ENCODE measurements at regions not wholly inside any gene's neighbourhood (a gene's known extent, or its start where the extent isn't known, plus 50 kb on each side); places are given as distances from the start of the nearest gene placed in this dataset.

DNA sequence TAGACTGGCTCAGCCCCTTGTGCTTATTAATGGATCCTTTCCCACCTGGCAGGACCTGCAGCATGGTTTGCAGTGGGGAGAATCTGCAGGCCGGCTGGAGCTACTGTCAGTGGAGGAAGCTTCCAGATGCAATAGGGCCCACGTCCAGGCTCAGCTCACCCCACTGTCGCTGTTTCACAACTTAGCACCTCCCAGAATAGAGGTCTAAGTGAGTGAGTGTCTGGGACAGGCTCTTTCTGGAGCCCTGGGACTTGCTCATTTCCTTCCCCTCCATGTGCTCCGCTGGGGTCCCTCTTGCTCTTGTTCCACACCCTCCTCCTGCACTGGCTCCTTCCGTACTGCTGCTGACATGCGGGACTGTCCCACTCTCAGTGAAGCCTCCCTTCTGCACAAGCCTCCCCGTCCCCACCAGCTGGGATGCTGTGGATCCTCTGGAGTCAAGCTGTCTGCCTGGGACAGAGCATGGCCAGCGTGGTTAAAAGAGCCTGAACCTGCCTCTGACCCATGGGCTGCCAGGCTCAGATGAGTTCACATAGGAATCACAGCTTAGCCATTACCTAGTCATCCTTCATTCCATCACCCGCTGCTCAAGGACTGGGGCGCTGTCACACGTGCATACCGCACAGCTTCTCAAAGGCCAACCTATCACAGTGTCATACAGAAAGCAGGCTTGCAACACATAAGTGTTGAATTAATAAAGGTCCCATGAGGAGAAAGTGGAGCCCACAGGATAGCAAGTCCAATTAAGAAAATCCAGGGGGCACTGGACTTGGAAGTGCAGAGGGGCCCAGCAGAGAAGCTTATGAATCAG is 135.9 kb downstream of the ACKR3 start:
- WGBS, 5 donors, result 82 to 91% (median 87%) methylated on average over 11 to 12 of the region's 12 CpGs

DNA sequence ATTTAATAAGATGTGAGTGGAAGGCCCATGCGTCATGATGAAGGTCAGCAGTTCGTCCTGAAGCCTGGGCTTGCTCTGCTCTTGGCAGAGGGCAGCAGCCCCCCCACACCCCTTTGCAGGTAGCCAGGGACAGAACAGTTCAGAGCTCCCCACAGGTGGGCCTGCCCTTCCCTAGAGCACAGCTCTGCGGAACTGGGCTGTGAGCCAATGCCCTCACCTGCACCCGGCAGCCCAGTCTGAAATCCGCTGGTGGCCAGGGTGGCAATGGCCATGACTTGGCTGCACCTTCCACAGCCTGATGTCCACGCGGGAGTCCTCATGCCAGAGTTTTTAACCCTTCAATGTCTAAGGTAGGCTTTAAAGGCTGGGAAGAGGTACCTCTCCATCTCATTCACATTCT is 136.7 kb downstream of the ACKR3 start:
- TF ChIP-seq POLR2AphosphoS5 (IDR thresholded peaks at IDR 0.05), result no peak
- TF ChIP-seq, protein P1, sequence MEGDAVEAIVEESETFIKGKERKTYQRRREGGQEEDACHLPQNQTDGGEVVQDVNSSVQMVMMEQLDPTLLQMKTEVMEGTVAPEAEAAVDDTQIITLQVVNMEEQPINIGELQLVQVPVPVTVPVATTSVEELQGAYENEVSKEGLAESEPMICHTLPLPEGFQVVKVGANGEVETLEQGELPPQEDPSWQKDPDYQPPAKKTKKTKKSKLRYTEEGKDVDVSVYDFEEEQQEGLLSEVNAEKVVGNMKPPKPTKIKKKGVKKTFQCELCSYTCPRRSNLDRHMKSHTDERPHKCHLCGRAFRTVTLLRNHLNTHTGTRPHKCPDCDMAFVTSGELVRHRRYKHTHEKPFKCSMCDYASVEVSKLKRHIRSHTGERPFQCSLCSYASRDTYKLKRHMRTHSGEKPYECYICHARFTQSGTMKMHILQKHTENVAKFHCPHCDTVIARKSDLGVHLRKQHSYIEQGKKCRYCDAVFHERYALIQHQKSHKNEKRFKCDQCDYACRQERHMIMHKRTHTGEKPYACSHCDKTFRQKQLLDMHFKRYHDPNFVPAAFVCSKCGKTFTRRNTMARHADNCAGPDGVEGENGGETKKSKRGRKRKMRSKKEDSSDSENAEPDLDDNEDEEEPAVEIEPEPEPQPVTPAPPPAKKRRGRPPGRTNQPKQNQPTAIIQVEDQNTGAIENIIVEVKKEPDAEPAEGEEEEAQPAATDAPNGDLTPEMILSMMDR (IDR thresholded peaks at IDR 0.05), result no peak
- TF ChIP-seq POLR2A (IDR thresholded peaks at IDR 0.05), result no peak
- no peak for TF ChIP-seq EP300 (IDR thresholded peaks at IDR 0.05)
- peak in 1 of 2 donors; percentile 70 for DNase-seq
- 32 to 72% (median 40%) methylated on average over 4 to 7 of the region's 7 CpGs for WGBS, 5 donors
- no peak overlapping the region for H3K27ac ChIP-seq
- H3K27me3 ChIP-seq, result no peaks in the 10 kb centered on the region
- intact Hi-C loops (cut with DNase I; ENCODE audit: low total_unique reads), result no loop called here
- no peak overlapping the region for H3K4me3 ChIP-seq
- H3K36me3 ChIP-seq, result no peaks in the 10 kb centered on the region
- peaks cover 0 to 30% (median 7%) of the 10 kb centered on the region in 4 donors for H3K4me1 ChIP-seq
- H3K9me3 ChIP-seq, result no peaks in the 10 kb centered on the region

More for the DNA sequence above, 135.9 kb downstream of the ACKR3 start:
- Histone ChIP-seq H3K9me3 (no peaks in the 10 kb centered on the region), H3K27ac (no peak overlapping the region), H3K27me3 (no peaks in the 10 kb centered on the region), H3K4me1 (peaks cover 0 to 30% (median 7%) of the 10 kb centered on the region in 4 donors), H3K4me3 (no peak overlapping the region), H3K36me3 (no peaks in the 10 kb centered on the region)
- TF ChIP-seq, protein P1 (IDR thresholded peaks at IDR 0.05), result no peak
- TF ChIP-seq EP300 (IDR thresholded peaks at IDR 0.05) (no peak), POLR2AphosphoS5 (IDR thresholded peaks at IDR 0.05) (no peak), POLR2A (IDR thresholded peaks at IDR 0.05) (no peak)
- no peak for DNase-seq
- intact Hi-C loops (cut with DNase I; ENCODE audit: low total_unique reads), result no loop called here

DNA sequence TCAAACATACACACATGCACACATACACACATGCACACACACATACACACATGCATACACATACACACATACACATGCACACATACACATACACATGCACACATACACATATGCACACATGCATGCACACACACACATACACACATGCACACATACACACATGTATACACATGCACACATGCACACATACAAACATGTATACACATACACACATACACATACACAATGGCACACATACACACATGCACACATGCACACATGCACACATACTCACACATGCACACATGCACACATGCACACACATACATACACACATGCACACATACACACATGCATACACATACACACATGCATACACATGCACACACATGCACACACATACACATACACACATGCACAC is 137.2 kb downstream of the ACKR3 start:
- peaks cover 0 to 30% (median 7%) of the 10 kb centered on the region in 4 donors for H3K4me1 ChIP-seq
- intact Hi-C loops (cut with DNase I; ENCODE audit: low total_unique reads), result no loop called here
- no peak overlapping the region for H3K4me3 ChIP-seq
- H3K27me3 ChIP-seq, result no peaks in the 10 kb centered on the region
- H3K36me3 ChIP-seq, result no peaks in the 10 kb centered on the region
- H3K27ac ChIP-seq, result no peak overlapping the region
- no peaks in the 10 kb centered on the region for H3K9me3 ChIP-seq
- TF ChIP-seq POLR2A (IDR thresholded peaks at IDR 0.05), result no peak
- TF ChIP-seq EP300 (IDR thresholded peaks at IDR 0.05), result no peak
- no peak for TF ChIP-seq POLR2AphosphoS5 (IDR thresholded peaks at IDR 0.05)
- TF ChIP-seq, protein P1 (IDR thresholded peaks at IDR 0.05), result no peak
- no peak for DNase-seq

DNA sequence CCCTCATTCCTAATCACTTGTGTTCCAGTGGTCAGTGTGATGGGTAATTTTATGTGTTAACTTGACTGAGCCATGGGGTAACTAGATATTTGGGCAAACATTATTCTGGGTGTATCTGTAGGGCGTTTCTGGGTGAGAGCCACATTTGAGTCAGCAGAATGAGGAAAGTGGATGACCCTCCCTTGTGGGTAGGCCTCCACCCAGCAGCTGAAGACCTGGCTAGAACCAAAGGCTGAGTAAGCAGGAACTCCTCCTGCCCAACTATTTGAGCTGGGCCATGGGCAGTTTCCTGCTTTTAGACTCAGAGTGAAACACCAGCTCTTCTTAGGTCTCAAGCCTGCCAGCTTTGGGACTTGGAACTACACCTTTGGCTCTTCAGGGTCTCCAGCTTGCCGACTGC is 141.8 kb downstream of the ACKR3 start:
- Histone ChIP-seq H3K4me1 (peaks cover 0 to 31% (median 7%) of the 10 kb centered on the region in 4 donors), H3K36me3 (no peaks in the 10 kb centered on the region), H3K9me3 (no peaks in the 10 kb centered on the region), H3K27me3 (peaks cover 0 to 2% (median 0%) of the 10 kb centered on the region in 3 donors), H3K27ac (peak overlapping the region in 1 of 5 donors; percentile 40), H3K4me3 (no peak overlapping the region)
- TF ChIP-seq, protein P1 (IDR thresholded peaks at IDR 0.05), result no peak
- TF ChIP-seq POLR2AphosphoS5 (IDR thresholded peaks at IDR 0.05) (peak in 1 of 3 donors; percentile 20), EP300 (IDR thresholded peaks at IDR 0.05) (no peak), POLR2A (IDR thresholded peaks at IDR 0.05) (no peak)
- intact Hi-C loops (cut with DNase I; ENCODE audit: low total_unique reads), result no loop called here
- 70 to 83% (median 79%) methylated on average over 2 of the region's 2 CpGs for WGBS, 5 donors
- DNase-seq, result no peak
